CD4-positive, alpha-beta T cell treated with Interleukin-1 beta for 1 hour (primary cell): ENCODE measurements at regions not wholly inside any gene's neighbourhood (a gene's known extent, or its start where the extent isn't known, plus 50 kb on each side); places are given as distances from the start of the nearest gene placed in this dataset.
"Not testable (repeated sequence)": the region's sequence is repeated elsewhere in the genome, so short reads cannot be mapped to it uniquely, and the experiment has no call there.

ENCODE experiments used
- DNase-seq, 2 donors: peaks; one replicate each; pipeline ENCODE4 v3.0.0-alpha.2; 2020 to 2022

DNA sequence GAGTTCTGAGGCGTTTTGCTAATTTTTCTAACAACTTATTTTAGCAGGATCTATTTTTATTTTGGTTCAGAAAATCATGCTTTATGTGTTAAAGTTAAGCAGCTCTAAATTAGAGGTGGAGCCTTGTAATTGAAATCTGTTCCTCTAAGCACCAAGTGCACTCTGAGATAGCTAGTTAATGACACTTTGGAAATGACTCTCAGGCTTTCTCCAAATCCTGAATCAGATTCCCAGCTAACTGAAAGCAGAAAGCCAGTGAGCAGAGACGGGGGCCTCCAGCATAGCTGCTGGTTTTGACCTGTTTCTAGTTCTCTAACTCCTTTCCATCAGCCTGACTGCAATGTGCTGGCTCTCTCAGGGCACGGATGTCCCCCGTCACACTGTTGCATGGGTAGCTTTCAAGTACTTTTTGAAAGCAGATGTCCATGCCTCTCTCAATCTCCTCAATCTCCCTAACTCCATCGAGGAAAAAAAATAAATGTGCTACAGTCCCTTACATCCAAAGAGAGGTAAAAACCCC is 326.5 kb downstream of the SATB2 start:
- no peak for DNase-seq

DNA sequence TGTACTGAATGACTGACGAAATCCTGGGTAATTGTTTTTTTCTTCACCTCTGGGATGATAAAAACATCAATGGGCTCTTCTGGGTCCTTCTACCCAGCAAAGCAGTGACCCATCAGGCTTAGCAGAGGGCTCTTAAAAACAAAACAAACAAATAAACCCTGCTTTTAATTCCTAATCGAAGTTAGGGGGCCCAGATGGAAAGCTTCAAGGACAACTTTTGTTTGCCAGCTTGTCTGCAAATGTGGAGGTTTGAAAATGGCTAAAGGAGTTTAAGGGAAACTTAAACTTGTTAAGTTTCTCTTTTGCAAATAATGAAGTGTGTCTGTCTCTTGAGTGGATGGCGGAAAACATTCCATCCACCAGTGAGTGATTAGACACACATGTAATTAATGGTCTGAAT is 327.2 kb downstream of the SATB2 start:
- no peak for DNase-seq

DNA sequence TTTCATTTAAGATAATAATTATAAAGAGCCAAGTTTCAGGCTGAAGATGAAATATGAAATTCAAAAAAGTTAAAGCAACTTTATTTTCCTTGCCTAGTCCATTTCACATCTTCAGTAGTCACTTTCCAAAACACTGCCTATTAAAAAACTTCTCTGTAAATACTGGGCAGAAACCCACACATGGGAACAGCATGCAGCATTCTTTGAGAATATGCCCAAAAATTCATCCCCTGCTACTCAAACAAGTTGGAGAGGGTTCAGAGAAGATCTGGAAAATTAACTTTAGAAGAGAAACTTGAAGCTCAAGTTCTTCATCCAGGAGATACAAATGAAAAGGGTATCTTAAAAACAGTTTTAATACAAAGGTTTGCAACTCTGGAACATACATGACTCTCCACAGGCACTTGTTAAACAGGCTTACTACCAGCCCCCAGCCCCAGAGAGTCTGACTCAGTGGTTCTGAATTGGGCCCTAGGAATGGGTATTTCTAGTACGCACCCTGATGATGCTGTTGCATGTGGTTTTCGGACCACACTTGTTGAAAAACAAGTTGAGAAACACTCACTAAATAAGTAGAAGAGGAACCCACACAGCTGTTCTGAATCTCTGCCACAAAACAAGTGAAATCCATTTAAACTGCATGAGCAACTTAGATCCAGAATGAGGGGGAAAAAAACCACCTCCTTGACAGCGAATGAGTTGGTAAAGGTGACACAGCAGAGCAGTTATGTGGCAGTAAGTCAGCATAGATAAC is 329.1 kb downstream of the SATB2 start:
- no peak for DNase-seq

DNA sequence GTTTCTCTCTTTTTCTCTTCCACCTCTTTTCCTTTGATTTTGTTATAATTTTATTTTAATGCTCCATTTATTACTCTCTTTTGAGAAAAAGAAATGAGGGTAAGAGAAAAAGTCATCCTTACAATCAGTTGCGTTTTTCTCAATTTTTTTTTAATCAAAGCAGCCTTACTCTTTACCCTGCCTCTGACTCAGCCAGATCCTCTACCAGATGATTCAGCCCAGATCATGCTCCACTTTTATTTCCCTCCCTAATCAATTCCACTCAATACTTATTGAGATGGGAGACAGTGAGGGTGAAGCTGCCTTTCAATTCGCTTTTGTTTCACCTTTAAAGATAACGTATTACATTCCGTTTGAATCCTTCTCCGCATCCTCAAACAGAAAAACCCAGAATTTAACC is 337.9 kb downstream of the SATB2 start:
- no peak for DNase-seq

DNA sequence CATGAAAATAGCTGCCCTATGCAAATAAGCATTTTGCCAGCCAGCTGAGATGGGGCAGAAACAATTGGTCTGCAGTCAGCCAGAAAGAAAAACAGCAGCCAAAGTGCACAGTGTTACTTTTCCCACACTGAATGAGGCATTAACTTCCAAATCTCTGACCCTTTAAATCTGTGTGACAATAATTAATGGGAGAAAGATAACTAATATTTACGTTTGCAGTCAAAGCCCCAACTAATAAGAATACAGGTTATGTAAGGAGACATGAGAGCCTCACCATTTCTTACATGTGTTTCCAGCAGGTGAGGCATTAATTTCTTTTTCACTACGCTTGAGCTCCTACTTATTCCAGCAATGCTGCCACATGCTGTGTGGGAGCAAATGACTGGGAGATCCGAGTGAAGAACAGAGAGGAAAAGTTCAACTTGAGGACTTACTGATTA is 339.0 kb downstream of the SATB2 start:
- no peak for DNase-seq

DNA sequence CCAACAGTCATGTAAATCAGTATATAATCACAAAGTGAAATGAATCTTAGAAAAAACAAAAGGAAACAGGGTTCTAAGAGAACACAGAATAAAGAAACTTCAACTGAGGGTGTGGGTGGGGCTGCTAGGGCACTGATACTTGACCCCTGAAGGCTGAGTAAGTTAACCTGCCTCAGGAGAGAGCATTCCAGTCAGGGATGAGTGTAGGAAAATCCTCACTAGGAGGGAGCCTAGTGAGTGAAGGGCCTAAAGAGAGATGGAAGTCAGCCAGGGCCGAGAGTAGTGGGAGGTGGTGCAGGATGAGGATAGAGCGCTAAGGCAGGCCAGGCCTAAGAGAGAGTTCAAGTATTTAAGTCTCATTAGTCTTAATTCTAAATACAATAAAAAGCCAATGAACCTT is 342.6 kb downstream of the SATB2 start:
- DNase-seq: no peak

DNA sequence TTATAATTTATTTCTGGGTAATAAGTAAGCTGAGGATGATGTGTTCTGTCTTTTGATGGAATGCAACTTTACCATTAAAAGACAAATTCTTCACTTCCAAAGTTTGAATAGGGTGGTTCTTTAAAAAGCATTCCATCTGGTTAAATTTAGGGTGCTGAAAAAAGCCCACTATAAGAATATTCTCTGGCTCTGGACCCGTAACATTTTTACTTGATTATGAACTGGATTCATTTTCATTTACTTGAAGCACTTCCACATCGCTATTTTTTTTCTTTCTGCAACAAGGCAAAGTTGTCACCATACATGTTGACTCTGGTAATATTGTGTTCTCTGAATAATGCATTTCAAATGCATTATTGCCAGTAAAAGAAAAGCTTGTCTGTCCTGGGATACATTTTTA is 344.6 kb downstream of the SATB2 start:
- no peak for DNase-seq

DNA sequence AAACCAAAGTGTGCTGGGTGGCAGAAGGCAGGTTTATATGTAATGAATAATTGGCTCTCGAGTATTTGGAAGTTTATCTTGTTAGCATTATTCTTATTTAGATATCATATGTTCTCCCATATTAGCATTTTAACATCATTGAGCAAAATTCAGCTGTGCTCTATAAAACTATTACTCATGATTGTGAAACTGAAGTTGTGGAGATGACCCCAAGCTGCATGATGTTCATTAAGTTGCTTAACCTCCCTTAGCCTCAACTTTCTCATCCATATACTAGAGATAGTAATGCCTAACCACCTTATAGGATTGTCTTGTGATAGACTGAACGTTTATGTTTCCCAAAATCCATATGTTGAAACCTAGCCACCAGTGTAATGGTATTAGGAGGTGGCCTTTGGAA is 346.3 kb downstream of the SATB2 start:
- no peak for DNase-seq

DNA sequence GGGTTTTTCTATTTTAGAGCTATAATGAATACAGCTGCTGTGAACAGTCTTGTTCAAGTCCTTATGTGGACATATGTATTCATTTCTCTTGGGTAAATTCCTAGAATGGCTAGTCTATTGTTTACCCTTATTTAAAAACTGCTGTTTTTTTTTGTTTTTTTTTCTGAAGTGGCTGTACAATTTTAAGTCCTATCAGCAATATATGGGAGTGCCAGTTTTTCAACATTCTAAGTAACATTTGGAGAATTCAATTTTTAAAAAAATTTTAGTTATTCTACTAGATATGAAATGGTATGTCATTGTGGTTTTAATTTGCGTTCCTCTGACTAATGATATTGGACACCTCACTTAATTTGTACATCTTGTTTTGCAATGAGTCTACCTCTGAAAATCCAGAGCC is 349.7 kb downstream of the SATB2 start:
- no peak for DNase-seq

DNA sequence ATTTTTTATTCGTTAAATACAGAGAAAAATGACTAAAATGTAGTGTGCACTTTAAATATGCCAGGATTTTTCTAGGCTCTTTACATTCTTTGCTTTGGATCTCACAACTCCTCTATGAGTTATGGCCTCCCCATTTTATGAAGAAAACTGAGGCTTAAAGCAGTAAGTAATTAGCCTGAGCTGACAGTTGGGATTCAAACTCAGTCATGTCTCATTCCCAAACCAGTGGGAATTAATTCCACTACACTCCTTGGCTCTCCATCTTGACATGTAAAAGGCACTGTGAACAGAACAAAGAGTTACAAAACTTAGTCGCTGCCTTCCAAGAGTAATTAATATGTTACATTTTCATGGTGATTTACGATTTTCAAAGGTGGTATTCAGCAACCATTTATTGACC is 351.9 kb downstream of the SATB2 start:
- DNase-seq: no peak

DNA sequence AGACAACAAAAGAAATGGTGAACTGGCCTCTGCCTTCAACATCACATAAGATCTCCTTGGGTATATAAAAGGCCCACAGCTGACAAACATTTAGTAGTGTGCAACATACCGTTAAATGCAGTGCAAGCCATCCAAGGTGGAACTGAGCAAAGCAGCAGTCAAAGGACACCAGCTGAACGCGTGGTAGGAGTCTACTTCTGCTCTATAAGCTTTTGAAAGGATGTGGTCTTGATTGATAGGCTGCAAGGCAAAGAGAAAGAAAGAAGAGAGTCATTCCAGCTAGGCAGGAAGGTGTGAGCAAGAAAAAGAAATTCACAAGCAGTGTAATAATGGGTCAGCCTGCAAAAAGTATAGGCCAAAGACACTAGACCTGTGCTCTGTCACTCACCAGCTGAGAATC is 356.3 kb downstream of the SATB2 start:
- DNase-seq: no peak

DNA sequence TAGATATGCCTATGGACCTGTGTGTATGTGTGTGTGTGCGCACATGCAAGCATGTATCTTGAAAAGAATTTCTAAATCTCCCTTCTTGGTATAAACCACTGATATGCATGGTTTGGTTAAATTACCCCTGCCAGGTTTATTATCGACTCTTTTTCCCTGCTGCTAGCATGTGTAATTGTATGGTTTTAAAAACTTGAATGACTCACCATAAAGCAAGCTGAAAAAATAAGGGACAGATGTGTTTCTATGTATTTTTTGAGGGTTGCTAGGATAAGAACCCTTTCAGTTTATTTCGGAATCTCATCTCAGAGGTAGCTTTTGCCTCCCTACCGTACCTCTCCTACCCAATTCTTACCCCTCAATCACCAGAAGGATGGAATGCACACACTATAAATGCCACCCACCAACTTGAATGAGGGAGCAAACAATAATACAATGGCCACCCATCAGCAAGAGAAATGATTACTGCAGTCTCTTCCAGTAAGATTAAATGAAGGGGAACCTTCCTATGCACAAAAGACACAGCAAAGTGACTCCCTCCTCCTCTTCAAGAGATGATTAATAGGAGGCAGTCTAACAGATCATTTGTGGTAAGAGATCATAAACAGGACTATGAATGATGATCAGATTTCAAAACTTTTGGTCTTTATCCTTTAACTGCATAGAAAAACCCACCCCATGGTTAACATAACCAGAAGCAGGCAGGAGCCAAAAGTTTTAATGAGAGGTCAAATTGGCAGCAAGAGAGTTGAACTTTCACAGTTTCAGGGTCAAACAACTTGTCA is 357.2 kb downstream of the SATB2 start:
- no peak for DNase-seq

DNA sequence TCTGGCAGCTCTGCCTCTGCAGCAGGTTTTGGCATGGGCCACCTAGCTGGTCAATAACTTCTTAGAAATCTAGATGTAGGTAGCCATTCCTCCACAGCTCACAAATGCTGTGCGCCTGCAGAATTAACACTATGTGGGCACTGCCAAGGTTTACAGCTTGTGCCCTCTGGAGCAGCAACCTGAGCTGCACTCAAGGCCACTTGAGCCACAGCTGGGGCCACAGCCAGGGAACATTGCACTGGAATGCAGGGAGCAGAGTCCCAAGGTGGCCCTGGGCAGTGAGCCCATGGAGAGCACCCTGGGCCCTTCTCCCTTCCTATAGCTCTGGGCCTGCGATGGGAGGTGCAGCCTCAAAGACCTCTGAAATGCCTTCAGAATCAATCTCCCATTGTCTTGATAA is 365.3 kb downstream of the SATB2 start:
- no peak for DNase-seq

DNA sequence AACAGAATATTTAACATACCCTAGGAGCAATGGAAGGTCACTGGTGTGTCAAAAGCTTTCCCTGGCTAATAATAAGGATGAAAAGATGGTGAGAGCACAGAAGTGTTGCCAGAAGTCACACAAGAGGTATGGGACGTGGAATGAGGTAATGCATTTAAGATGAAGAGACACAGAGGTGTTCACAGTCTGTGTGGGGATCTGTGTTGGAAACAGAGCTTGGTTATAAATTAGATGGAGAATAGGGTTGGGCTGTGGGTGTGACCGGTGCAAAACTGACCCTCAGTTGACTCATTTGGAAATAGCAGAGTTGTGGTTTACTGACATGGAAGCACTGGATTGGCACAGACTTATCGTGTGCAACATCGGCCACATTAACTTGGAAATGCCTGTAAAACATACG is 372.5 kb downstream of the SATB2 start:
- DNase-seq: no peak

DNA sequence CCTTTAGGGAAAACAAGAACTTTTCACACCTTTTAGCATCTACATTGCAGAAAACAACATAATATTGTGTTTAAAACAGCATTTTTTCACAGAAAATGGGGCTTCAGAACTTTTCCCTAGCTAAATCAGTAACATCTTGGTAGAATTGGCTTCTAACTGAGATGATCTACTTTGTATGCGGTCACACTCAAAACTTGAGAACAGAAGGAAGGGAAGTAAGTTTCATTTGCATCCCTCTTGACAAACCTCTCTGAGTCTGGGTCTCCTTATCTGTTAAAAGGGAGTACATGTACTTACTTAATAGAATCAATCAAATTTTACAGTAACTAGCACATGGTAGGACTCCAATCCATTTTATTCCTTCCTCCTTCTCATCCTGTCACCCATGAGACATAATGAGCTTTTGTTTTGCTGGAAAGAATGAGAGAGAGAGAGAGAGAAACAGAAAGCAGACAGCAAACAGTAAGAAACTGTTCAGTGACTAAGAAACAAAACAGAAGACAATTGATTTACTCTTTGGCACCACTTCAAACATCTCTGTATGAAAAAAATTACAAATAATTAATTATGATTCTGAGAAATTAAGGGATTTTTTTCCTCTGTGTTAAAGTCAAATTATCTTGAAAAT is 387.3 kb downstream of the SATB2 start:
- DNase-seq: no peak

DNA sequence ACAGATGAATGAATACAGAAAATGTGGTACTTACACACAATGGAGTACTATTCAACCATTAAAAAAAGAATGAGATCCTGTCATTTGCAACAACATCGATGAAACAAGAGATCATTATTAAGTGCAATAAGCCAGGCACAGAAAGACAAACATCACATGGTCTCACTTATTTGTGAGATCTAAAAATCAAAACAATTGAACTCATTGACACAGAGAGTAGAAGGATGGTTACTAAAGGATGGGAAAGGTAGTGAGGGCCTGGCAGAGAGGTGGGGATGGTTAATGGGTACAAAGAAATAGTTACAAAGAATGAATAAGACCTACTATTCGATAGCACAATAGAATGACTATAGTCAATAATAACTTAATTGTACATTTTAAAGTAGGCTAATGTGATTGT is 393.5 kb downstream of the SATB2 start:
- DNase-seq: no peak

DNA sequence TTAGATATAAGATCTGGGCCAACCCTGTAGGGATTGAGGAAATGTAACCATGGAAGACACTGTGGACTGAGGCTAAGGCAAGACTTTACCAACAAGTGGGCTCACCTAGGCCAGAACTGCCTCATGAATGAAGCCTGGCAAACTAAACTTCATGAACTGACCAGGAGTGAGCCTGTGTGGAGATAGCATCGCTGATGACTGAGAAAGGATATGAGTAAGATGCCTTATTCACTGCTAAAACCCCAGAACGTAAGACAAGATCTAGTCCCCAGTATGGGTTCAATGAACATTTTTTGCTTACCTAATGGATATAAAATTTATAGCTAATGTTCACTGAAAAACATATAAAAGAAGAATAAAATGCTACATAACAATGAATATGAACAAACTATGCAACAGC is 399.8 kb downstream of the SATB2 start:
- DNase-seq: no peak

DNA sequence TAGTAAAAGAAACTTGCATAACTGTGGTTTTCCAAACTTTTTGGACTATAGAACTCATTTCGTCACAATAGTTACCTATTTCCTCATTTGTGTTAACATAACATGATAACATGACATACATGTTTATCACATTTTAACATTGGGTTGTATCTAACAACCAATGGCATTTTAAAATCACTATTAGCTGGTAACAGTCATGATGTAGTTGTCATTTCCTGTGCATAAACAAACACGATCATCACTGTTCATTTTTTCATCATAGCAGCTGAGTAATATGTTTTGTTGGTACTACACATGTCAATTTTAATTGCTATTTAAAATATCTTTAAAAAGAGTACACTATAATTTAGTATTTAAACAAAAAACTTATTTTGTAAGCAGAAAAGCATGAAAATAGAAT is 402.4 kb downstream of the SATB2 start:
- DNase-seq: no peak

DNA sequence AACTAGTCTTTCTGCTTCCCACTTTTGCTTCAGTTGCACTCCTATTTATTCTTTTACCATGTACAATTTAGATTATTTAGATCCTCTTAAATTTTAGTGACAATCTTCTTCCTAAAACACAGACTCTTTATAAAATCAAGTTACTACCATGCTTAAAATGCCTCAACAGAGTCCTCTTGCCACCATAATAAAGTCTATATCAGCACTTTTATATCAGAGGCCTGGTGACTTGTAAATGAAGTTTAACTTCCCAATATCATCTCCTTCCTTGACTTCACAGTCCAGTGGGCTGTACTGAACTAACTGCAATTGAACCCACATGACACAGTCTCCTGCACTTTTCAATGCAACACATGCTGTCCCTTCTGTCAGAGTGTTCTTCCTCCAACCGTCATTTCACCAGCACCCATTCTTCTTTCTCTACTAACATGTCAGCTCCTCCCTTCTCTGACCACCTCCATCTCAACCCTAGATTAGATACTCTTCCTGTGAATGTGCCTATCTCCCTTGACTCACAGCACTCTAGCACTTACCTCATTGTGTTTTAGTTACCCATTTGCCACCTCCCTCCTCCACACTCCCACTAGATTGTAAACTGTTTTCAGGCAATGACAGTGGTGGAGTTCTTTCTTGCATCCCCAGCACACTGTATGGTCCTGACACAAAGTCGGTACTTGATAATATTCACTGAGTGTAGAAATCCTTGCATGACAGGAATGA is 414.9 kb downstream of the SATB2 start:
- no peak for DNase-seq

DNA sequence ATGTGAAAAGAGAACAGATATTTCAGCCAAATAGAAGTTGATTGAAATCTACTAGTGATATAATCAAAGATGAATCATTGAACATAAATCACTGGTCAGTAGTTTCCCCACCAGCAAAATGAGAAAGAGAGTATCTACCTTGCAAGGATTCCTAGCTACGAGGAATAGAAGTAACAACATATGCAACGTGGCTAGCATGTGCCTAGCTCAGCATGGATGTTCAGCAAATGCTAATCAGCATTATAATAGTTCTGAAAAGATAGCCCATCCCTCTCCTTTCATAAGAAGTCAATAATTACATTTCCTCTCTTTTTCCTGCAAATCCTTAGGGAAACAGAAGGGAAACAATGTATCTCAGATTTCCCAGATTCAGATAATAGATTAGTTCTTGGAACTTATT is 417.2 kb downstream of the SATB2 start:
- DNase-seq: no peak

DNA sequence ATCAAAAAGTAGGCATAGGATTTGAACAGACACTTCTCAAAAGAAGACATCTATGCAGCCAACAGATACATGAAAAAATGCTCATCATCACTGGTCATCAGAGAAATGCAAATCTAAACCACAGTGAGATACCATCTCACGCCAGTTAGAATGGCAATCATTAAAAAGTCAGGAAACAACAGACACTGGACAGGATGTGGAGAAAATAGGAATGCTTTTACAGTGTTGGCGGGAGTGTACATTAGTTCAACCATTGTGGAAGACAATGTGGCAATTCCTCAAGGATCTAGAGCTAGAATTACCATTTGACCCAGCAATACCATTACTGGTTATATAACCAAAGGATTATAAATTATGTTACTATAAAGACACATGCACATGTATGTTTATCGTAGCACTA is 424.0 kb downstream of the SATB2 start:
- not testable (repeated sequence) for DNase-seq

DNA sequence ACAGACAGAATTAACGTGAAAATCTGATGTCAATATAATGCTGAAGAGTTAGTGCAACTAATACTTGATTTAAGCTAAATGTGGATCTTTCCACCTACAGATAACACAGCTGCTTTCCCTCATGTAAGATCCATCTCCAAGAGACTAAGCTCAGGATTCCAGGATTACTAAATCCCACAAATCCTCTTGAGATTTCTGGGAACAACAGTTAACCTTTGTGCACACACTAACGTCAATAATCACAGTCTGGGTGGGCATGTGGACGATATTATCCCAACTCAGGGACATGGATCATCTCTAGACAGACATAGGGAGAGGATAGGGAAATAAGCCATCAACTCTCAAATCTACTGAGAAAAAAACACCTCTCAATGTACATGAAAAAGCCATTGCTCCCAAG is 432.6 kb downstream of the SATB2 start:
- DNase-seq: no peak

DNA sequence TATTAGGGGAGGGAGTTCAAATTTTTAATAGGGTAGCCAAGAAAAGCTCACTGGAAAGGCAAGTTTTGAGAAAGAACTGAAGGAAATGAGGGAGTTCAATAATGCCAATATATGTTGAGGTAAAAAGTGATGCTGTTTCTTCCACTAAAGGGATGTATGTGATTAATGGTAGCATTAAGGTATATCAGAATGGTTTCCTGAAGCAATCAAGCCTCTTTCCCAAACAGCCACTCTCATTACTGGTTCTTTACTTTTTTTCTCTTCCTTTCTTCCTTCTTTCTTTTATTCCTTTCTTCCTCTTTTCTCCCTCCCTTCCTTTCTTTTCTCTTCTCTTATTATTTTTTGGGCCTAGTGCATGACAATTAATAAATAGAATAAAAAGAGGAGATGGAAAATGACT is 433.5 kb downstream of the SATB2 start:
- no peak for DNase-seq
